Lower leg skin (tissue), 3 donors: ENCODE measurements at regions not wholly inside any gene's neighbourhood (a gene's known extent, or its start where the extent isn't known, plus 50 kb on each side); places are given as distances from the start of the nearest gene placed in this dataset.

Experiments
- CTCF ChIP-seq, 3 donors: fragments of 450-650 bp; IDR thresholded peaks; one replicate each; pipeline ENCODE4 v1.5.1; 2016; ENCODE audit warnings: antibody characterized with exemption in 3 of 3, mild to moderate bottlenecking in 3 of 3, moderate library complexity in 2 of 3
- POLR2A ChIP-seq, 2 donors: fragments of 450-650 bp; IDR thresholded peaks; one replicate each; pipeline ENCODE4 v1.6.1; 2016 to 2017; ENCODE audit warnings: antibody characterized with exemption in 2 of 2, mild to moderate bottlenecking in 1 of 2, moderate library complexity in 1 of 2

- TF ChIP-seq CTCF (IDR thresholded peaks at IDR 0.05) (no peak), POLR2A (IDR thresholded peaks at IDR 0.05) (no peak)
Measured at GRCh38 chr5:26749829-26750228, 288.6 kb downstream of the CDH9 start.
